NCI-H2081 treated with DMSO at 0.1 percent for 48 hours (cell line): ENCODE measurements at regions not wholly inside any gene's neighbourhood (a gene's known extent, or its start where the extent isn't known, plus 50 kb on each side); places are given as distances from the start of the nearest gene placed in this dataset.

ENCODE experiments used
- DNase-seq: peaks from one replicate; lab custom pipeline; 2025; lab: John Stamatoyannopoulos, UW

DNA sequence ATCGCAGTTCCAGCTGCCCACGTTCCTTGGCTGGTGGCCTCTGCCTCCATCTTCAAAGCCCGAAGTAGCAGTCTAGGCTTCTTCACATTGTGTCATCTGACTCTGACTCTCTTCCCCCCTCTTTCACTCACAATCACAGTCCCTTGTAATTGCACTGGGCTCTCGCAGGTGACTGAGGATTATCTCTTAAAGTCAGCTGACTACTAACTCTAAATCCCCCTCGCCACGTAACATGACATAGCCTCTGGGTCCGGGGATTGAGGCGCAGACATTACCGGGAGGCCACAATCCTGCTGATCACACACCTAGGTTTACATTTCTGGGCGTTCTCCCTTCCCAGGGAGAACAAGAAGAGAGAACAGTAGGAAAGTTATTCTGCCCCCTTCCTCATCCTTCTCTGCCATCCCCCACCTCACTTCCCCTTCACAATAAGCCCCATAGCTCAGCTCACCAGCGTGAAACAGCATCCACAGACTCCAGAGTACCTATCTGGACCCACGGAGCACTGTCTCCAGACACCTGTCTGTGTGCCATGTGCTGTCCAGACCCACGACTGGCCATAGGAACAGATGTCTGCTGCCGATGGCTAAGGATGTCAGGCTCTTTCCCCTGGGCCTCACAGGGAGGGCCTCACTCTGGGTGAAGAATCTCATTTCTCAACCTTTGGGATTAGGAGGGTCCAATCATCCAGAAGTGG is 64.3 kb upstream of the FZD7 start:
- DNase-seq, result no peak

DNA sequence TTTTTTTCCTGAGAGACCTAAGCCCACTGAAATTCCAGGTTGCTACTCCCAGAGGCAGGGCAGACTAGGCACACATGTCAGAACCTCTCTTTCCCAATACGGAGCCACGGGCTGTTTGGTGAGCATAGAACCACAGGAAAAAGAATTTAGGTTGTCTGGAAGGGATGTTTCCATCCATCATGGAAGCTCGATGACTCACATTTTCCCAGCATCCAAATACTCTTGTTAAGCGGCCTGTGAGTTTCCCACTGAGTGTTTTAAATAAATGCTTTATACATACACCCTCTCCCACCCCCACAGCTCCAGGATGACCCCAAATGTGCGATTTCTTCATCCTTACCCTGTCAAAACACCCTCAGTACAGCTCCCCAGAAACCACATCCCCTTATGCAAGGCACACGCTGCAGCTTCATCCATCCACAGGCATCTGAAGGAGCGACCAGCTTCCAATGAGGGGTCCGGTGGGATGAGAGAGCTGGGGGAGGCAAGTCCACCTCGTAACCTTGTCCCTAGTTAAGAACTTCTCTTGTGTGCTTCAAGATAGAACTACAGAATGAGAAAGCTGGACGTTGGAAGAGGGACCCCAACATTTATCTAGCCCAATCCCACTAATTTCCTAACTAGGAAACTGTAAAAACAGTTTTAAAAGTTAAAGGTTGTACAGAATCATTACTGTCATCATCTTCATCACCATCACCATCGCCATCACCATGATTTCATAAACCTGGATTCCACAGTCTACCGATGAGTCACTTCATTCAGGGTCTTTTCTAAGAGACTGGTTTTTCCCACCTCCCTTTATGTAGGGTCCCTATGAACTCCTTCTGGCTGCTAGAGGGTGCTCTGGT is 63.5 kb upstream of the FZD7 start:
- no peak for DNase-seq

DNA sequence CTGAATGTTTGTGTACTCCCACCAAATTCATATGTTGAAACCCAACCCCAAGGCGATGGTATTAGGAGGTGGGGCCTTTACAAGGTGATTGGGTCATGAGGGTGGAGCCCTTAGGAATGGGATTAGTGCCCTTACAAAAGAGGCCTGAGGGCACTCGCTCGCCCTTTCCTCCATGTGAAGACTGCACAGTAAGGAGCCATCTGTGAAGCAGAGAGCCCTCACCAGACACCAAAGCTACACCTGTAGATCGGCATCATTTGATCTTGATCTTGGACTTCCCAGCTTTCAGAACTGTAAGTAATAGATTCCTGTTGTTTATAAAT is 62.9 kb upstream of the FZD7 start:
- no peak for DNase-seq

- DNase-seq, result no peak
Measured at GRCh38 chr2:201971531-201972228, 62.0 kb upstream of the FZD7 start.

DNA sequence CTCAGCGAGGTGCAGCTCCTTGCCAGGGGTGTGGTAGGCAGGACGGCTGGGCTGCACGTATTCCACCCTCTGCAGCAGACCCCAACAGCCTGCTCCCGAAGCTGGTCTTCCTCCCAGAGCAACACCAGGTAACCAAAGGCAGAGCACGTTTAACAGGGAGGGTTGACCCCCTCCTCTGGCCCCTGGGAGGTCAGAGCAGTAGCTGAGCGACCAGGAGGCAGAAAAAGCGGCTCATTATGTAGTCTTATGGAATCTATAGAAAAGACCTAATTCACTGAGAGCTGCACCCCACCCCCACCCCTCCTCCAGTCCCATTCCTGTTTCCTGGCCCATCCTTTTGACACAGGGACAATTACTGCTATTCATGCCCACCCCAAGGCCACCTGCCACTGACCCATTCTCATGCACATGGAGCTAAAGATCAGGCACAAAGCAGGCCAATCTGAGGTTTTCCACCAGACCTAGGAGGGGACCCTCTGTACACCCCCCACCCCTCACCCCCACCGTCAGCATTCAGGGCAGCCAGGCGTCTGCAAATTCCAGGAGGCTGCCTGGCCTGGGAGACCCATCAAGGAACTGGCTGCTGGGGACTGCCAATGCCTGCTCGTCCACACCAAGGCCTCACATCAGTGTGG is 60.9 kb upstream of the FZD7 start:
- no peak for DNase-seq

DNA sequence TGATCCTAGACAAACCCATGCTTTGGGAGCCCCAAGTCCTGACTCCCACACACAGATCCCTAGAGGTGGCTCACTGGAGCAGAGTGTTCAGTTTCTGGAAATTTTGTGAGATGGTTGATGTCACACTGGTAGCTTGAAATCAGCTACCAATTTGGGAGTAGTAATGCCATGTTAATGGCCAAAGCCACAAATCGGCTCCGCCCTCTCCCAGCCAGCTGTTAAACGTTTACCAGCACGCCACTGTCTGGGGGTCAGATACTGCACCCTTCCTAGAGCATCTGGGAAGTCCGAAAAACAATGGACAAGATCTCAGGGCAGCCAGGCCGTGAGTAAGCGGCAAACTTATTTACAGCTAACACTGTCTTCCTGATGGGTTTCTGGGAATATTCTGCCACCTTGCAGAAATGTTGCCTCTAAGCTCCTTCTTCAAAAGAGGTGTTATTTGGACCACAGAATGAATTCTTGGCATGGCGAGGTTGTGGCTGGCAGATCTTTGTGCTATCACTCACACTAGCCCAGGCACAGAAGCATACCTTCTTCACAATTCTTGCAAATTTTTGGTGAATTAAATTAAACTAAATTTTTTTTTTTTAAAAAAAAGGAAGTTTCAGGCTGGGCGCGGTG is 60.2 kb upstream of the FZD7 start:
- DNase-seq, result no peak

DNA sequence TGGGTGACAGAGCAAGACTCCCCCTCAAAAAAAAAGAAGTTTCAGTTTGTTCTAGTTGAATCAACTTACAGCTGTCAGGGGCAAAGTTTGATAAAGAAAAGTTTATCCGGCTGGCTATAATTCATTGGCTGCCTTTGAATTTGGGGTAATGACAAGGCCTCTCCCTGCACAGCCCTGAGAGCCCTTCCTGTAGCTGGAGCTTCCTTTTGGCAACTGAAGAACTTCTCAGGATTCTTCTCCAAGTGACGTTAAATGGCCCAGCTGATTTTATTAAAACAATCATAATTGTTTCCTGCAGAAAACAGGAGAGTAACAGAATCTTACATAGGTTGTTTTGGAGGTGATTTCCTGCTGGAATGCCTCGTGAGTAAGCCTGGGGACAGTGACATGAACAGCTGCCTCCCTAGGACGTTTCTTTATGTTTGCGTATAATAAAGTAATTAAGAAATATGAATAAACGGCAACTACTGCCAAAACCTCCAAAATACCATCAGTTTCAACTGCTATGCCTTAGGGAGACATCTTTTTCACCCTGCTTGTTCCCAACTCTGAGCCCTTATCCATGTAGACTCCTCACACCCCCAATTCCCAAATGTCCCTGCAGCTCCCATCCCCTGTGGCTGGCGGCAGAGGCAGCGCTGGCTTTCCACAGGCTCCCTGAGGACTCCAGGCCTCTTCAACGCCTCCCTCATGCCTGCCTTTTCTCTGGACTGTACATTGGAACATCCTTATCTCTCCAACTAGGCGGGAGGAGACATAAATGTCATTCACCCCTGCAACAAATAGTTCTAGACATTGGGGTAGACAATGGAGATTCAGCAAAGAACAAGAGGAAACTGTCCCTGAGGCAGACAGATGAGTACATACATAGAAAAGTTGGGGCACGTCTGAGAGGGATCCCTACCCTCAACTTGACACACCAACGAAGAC is 59.2 kb upstream of the FZD7 start:
- no peak for DNase-seq

GRCh38 chr2:201975434-201975833 is 58.2 kb upstream of the FZD7 start:
- DNase-seq, result no peak

GRCh38 chr2:201975964-201976612 is 57.6 kb upstream of the FZD7 start:
- no peak for DNase-seq

GRCh38 chr2:201977651-201978050 is 56.0 kb upstream of the FZD7 start:
- DNase-seq, result no peak

- DNase-seq, result no peak
Measured at GRCh38 chr2:201978333-201978732, 55.3 kb upstream of the FZD7 start.

DNA sequence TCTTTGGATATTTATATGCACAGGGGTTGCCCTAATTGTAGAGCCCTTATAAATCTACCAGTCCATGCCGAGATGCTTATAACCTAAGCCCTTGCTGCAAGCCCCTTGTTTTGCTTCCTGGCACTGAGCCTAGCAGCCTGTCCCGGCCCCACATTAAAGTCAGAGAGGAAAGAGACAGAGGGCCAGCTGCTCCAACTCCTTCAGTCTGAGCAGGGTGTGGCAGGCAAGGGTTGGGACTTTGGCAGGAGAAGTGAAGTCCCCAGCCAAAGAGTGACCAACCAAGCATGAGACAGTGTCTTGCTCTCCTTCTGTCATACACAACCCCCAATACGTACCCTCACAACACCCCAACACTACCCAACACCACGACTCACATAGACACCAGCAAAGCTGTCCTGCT is 54.7 kb upstream of the FZD7 start:
- no peak for DNase-seq

DNA sequence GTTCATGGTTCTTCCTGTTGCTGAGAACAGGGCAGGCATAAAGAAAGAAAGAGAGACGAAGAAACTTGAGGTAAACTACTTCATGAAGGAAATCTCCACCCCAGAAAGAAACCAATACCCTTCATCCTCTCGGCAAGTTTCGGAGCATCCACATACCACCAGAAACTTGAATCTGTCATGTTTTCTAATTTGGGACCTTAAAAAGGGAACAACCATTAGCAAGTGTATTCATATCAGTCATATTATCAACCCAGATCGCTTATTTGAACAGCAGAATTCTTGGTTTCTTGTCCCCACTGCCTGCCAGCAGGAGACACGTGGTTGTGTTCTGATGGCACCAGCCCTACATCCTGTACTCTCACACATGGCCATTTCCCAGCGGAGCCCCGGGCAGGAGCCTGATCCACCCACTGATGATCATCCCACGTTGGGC is 53.2 kb upstream of the FZD7 start:
- DNase-seq, result no peak

DNA sequence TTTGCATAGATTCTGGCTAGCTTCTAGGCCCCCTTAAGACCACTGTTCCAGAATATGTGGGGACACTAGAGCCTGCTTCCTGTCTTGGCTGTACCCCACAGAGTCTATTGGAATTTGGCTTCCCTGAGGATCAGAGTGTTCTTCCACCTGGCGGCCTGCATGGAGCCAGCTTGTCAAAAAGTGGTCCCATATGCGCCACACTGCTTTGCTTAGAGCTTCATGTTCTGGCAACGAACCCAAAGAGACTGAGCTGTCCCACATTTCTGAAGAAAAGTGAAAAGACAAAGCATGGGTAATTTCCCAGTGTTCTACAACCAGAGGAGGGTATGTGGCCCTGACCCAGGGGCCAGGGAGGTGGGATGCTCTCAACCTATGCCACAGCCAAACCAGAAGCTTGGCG is 52.7 kb upstream of the FZD7 start:
- no peak for DNase-seq

- no peak for DNase-seq
Measured at GRCh38 chr2:201983174-201983573, 50.5 kb upstream of the FZD7 start.

DNA sequence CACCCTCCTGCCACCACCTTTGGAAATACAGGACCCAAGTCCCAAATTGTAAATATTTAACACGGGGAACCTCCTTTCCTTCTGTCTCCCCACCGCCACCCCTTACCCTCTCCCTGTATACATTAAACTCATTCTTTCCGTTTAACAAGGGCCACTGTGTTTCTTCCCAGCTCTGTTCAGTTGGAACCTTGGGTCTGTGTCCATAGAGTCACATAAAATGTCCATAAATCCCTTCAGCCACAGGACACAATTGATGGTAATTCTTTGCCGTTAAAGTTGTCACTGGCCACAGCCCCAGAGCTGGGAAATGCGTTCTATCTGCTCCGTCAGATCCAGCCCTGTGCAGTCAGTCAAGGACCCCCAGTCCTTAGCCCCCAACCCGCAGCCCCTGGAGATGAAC is 49.9 kb upstream of the FZD7 start:
- no peak for DNase-seq
